ENCODE measurements at regions not wholly inside any gene's neighbourhood (a gene's known extent, or its start where the extent isn't known, plus 50 kb on each side); places are given as distances from the start of the nearest gene placed in this dataset.

DNA sequence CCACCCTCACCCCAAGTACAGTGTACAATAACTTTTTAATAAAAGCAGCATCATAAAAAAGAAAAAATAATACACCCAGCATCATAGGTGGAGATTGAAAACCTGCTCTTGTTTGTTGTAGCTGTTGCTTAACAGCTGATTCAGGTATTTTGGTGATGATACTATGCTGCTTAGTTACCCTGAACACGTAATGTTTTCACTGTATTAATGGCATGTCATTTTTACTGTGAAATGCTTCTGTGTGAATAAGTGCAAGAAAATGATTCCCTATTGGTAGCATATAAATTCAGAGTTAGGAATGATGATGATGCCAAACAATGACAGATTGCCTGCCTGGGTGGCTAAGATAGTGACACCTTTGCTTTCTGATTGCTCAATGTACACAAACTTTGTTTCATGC is 405.7 kb downstream of the HDGFL1 start:
- ChIA-PET CTCF (no interaction called here), POLR2A (no interaction called here), RAD21 (ENCODE audit: low non-redundant PET in 1 of 2, low total read pairs in 2 of 2, uncharacterized antibody in 2 of 2, unreplicated experiment in 2 of 2) (no interaction called here)
- DNase-seq (ENCODE audit: low read depth, low spot score): no peak
- BruUV-seq (replicated peaks): no TSS peak
- Histone ChIP-seq H3K79me2 (ENCODE audit: insufficient read depth, low read length) (no peaks in the 10 kb centered on the region), H3K36me3 (ENCODE audit: control insufficient read depth in 1 of 2, insufficient read depth in 2 of 2, low read length in 2 of 2) (no peaks in the 10 kb centered on the region), H3K27me3 (ENCODE audit: insufficient read depth, low read length) (no peaks in the 10 kb centered on the region), H3K4me3 (replicated peaks in 1 of 2; ENCODE audit: low read depth in 1 of 2, low read length in 2 of 2) (no peak overlapping the region), H2AFZ (ENCODE audit: low read depth, low read length, poor library complexity, severe bottlenecking) (no peak overlapping the region), H4K20me1 (ENCODE audit: insufficient read depth) (no peaks in the 10 kb centered on the region), H3K9me3 (ENCODE audit: control insufficient read depth in 1 of 2, insufficient read depth in 1 of 2, low read depth in 1 of 2, low read length in 2 of 2) (peaks cover 0 to 3% of the 10 kb centered on the region in 2 experiments; a peak in 1 of 4 replicates), H3K27ac (ENCODE audit: low read depth, low read length) (no peak overlapping the region), H3K9ac (ENCODE audit: low read length) (no peak overlapping the region), H3K4me1 (ENCODE audit: control insufficient read depth in 1 of 2, insufficient read depth in 2 of 2, low read length in 2 of 2) (no peaks in the 10 kb centered on the region), H3K9me2 (ENCODE audit: insufficient read depth) (no peaks in the 10 kb centered on the region), H3K4me2 (ENCODE audit: low read length) (no peak overlapping the region)
- intact Hi-C loops (cut with micrococcal nuclease): no loop called here
- TF ChIP-seq SP1 (IDR thresholded peaks at IDR 0.05; ENCODE audit: low read depth): no peak
- no peak for TF ChIP-seq ZFX (IDR thresholded peaks at IDR 0.05)
- TF ChIP-seq, protein P1, sequence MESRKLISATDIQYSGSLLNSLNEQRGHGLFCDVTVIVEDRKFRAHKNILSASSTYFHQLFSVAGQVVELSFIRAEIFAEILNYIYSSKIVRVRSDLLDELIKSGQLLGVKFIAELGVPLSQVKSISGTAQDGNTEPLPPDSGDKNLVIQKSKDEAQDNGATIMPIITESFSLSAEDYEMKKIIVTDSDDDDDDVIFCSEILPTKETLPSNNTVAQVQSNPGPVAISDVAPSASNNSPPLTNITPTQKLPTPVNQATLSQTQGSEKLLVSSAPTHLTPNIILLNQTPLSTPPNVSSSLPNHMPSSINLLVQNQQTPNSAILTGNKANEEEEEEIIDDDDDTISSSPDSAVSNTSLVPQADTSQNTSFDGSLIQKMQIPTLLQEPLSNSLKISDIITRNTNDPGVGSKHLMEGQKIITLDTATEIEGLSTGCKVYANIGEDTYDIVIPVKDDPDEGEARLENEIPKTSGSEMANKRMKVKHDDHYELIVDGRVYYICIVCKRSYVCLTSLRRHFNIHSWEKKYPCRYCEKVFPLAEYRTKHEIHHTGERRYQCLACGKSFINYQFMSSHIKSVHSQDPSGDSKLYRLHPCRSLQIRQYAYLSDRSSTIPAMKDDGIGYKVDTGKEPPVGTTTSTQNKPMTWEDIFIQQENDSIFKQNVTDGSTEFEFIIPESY (IDR thresholded peaks at IDR 0.05; ENCODE audit: extremely low read depth, insufficient replicate concordance, low read length): no peak
- TF ChIP-seq, protein P2, sequence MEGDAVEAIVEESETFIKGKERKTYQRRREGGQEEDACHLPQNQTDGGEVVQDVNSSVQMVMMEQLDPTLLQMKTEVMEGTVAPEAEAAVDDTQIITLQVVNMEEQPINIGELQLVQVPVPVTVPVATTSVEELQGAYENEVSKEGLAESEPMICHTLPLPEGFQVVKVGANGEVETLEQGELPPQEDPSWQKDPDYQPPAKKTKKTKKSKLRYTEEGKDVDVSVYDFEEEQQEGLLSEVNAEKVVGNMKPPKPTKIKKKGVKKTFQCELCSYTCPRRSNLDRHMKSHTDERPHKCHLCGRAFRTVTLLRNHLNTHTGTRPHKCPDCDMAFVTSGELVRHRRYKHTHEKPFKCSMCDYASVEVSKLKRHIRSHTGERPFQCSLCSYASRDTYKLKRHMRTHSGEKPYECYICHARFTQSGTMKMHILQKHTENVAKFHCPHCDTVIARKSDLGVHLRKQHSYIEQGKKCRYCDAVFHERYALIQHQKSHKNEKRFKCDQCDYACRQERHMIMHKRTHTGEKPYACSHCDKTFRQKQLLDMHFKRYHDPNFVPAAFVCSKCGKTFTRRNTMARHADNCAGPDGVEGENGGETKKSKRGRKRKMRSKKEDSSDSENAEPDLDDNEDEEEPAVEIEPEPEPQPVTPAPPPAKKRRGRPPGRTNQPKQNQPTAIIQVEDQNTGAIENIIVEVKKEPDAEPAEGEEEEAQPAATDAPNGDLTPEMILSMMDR (IDR thresholded peaks at IDR 0.05 in 2 of 3, conservative IDR thresholded peaks at IDR 0.05 in 1 of 3; ENCODE audit: borderline replicate concordance in 1 of 3, insufficient read depth in 1 of 3, low read depth in 2 of 3, low read length in 2 of 3): no peak
- no peak for TF ChIP-seq EGR1 (IDR thresholded peaks at IDR 0.05; ENCODE audit: low read depth)
- no peak for TF ChIP-seq ELF1 (IDR thresholded peaks at IDR 0.05; ENCODE audit: borderline replicate concordance, low read depth)
- no peak for TF ChIP-seq CBX3 (IDR thresholded peaks at IDR 0.05; ENCODE audit: low read depth)
- no peak for TF ChIP-seq CEBPB (IDR thresholded peaks at IDR 0.05; ENCODE audit: low read depth)
- no peak for TF ChIP-seq POLR2A (IDR thresholded peaks at IDR 0.05; ENCODE audit: borderline replicate concordance, extremely low read depth, insufficient read depth, insufficient read length)
- no peak for ATAC-seq
